ENCODE measurements at regions not wholly inside any gene's neighbourhood (a gene's known extent, or its start where the extent isn't known, plus 50 kb on each side); places are given as distances from the start of the nearest gene placed in this dataset.

GRCh38 chr7:68559518-68559917 lies 1038.8 kb upstream of the AUTS2 start:
- Histone ChIP-seq H2AFZ (ENCODE audit: low read length) (no peak overlapping the region), H3K4me2 (ENCODE audit: extremely low read depth, insufficient read depth, low read length) (no peak overlapping the region), H3K27me3 (ENCODE audit: control insufficient read depth, insufficient read depth, low read length) (no peaks in the 10 kb centered on the region), H3K4me3 (replicated peaks in 1 of 4; ENCODE audit: control extremely low read depth in 1 of 4, insufficient read depth in 1 of 4, low read depth in 3 of 4, low read length in 4 of 4) (no peak overlapping the region), H3K27ac (ENCODE audit: insufficient read depth, low read length) (no peak overlapping the region), H3K9me3 (ENCODE audit: control insufficient read depth, insufficient read depth, low read depth, low read length) (no peaks in the 10 kb centered on the region), H3K79me2 (ENCODE audit: control insufficient read depth, insufficient read depth, low read length) (no peaks in the 10 kb centered on the region), H3K36me3 (ENCODE audit: control insufficient read depth, insufficient read depth, low read length) (no peaks in the 10 kb centered on the region), H3K4me1 (ENCODE audit: control insufficient read depth, extremely low read depth, insufficient read depth, low read length) (no peaks in the 10 kb centered on the region), H3K9ac (ENCODE audit: insufficient read depth, low read length) (no peak overlapping the region), H4K20me1 (ENCODE audit: control insufficient read depth, extremely low read depth, insufficient read depth, low read length) (no peaks in the 10 kb centered on the region)
- no peak for DNase-seq (ENCODE audit: low read depth in 2 of 2)
- no peak for TF ChIP-seq EZH2 (IDR thresholded peaks at IDR 0.05; ENCODE audit: low read length, missing control alignments)
- TF ChIP-seq CTCF (conservative IDR thresholded peaks at IDR 0.05 in 1 of 2, IDR thresholded peaks at IDR 0.05 in 1 of 2; ENCODE audit: low read depth in 1 of 2, low read length in 2 of 2): no peak

- no peak for TF ChIP-seq CTCF (conservative IDR thresholded peaks at IDR 0.05 in 1 of 2, IDR thresholded peaks at IDR 0.05 in 1 of 2; ENCODE audit: low read depth in 1 of 2, low read length in 2 of 2)
- TF ChIP-seq EZH2 (IDR thresholded peaks at IDR 0.05; ENCODE audit: low read length, missing control alignments): no peak
- Histone ChIP-seq H3K4me1 (ENCODE audit: control insufficient read depth, extremely low read depth, insufficient read depth, low read length) (no peaks in the 10 kb centered on the region), H3K79me2 (ENCODE audit: control insufficient read depth, insufficient read depth, low read length) (no peaks in the 10 kb centered on the region), H3K27ac (ENCODE audit: insufficient read depth, low read length) (no peak overlapping the region), H2AFZ (ENCODE audit: low read length) (no peak overlapping the region), H3K9me3 (ENCODE audit: control insufficient read depth, insufficient read depth, low read depth, low read length) (no peaks in the 10 kb centered on the region), H3K27me3 (ENCODE audit: control insufficient read depth, insufficient read depth, low read length) (no peaks in the 10 kb centered on the region), H3K4me3 (replicated peaks in 1 of 4; ENCODE audit: control extremely low read depth in 1 of 4, insufficient read depth in 1 of 4, low read depth in 3 of 4, low read length in 4 of 4) (no peak overlapping the region), H3K4me2 (ENCODE audit: extremely low read depth, insufficient read depth, low read length) (no peak overlapping the region), H4K20me1 (ENCODE audit: control insufficient read depth, extremely low read depth, insufficient read depth, low read length) (no peaks in the 10 kb centered on the region), H3K9ac (ENCODE audit: insufficient read depth, low read length) (no peak overlapping the region), H3K36me3 (ENCODE audit: control insufficient read depth, insufficient read depth, low read length) (no peaks in the 10 kb centered on the region)
- DNase-seq (ENCODE audit: low read depth in 2 of 2): peak in 1 of 2 donors; percentile 24
Observed at GRCh38 chr7:68562323-68562899, 1035.9 kb upstream of the AUTS2 start.

GRCh38 chr7:68564306-68565135 lies 1033.8 kb upstream of the AUTS2 start:
- Histone ChIP-seq H3K27ac (ENCODE audit: insufficient read depth, low read length) (no peak overlapping the region), H3K9ac (ENCODE audit: insufficient read depth, low read length) (no peak overlapping the region), H3K79me2 (ENCODE audit: control insufficient read depth, insufficient read depth, low read length) (no peaks in the 10 kb centered on the region), H3K4me1 (ENCODE audit: control insufficient read depth, extremely low read depth, insufficient read depth, low read length) (no peaks in the 10 kb centered on the region), H4K20me1 (ENCODE audit: control insufficient read depth, extremely low read depth, insufficient read depth, low read length) (no peaks in the 10 kb centered on the region), H2AFZ (ENCODE audit: low read length) (no peak overlapping the region), H3K27me3 (ENCODE audit: control insufficient read depth, insufficient read depth, low read length) (no peaks in the 10 kb centered on the region), H3K4me2 (ENCODE audit: extremely low read depth, insufficient read depth, low read length) (no peak overlapping the region), H3K9me3 (ENCODE audit: control insufficient read depth, insufficient read depth, low read depth, low read length) (no peaks in the 10 kb centered on the region), H3K4me3 (replicated peaks in 1 of 4; ENCODE audit: control extremely low read depth in 1 of 4, insufficient read depth in 1 of 4, low read depth in 3 of 4, low read length in 4 of 4) (no peak overlapping the region), H3K36me3 (ENCODE audit: control insufficient read depth, insufficient read depth, low read length) (no peaks in the 10 kb centered on the region)
- peak in 1 of 2 donors; percentile 60 for DNase-seq (ENCODE audit: low read depth in 2 of 2)
- TF ChIP-seq CTCF (conservative IDR thresholded peaks at IDR 0.05 in 1 of 2, IDR thresholded peaks at IDR 0.05 in 1 of 2; ENCODE audit: low read depth in 1 of 2, low read length in 2 of 2) (no peak), EZH2 (IDR thresholded peaks at IDR 0.05; ENCODE audit: low read length, missing control alignments) (no peak)

Data from fibroblast of lung (primary cell).